Ascending aorta (tissue), 2 donors: ENCODE measurements at regions not wholly inside any gene's neighbourhood (a gene's known extent, or its start where the extent isn't known, plus 50 kb on each side); places are given as distances from the start of the nearest gene placed in this dataset.

ENCODE experiments used
- DNase-seq, 2 donors: peaks; one replicate each; pipeline ENCODE4 v3.0.0-alpha.2; 2019; ENCODE audit warnings: low spot score in 2 of 2
- H3K27ac ChIP-seq, 2 donors: fragments of 200-600 bp; sonication (generic); one replicate each; pipeline ENCODE4 v1.5.1; 2016 to 2017; ENCODE audit warnings: mild to moderate bottlenecking in 1 of 2
- H3K27me3 ChIP-seq: fragments of 200-600 bp; sonication (generic); one replicate; pipeline ENCODE4 v1.5.1; 2017
- H3K36me3 ChIP-seq, 2 donors: fragments of 200-600 bp; sonication (generic); one replicate each; pipeline ENCODE4 v1.5.1; 2016
- H3K4me1 ChIP-seq, 2 donors: fragments of 200-600 bp; sonication (generic); one replicate each; pipeline ENCODE4 v1.5.1; 2016 to 2017; ENCODE audit warnings: mild to moderate bottlenecking in 1 of 2
- H3K4me3 ChIP-seq, 2 donors: fragments of 200-600 bp; sonication (generic); one replicate each; pipeline ENCODE4 v1.5.1; 2016 to 2017; ENCODE audit warnings: mild to moderate bottlenecking in 1 of 2
- H3K9me3 ChIP-seq, 2 donors: fragments of 200-600 bp; sonication (generic); one replicate each; pipeline ENCODE4 v1.5.1; 2016
- CTCF ChIP-seq, 3 experiments: fragments of 200-600 bp in 2 of 3; fragments of 450-650 bp in 1 of 3; sonication (generic) in 2 of 3; IDR thresholded peaks; one replicate each; pipeline ENCODE4 v1.5.1; 2016 to 2019; ENCODE audit warnings: antibody characterized with exemption in 3 of 3, mild to moderate bottlenecking in 1 of 3, moderate library complexity in 1 of 3
- intact Hi-C: fragments of 100-400 bp; cut with DNase I; formaldehyde crosslinking; loops from one replicate; pipeline ENCODE4 v1.15.1; 2023

GRCh38 chr9:21553441-21553840, 71.3 kb upstream of the IFNE start:
- intact Hi-C loops: loop anchor here (10.0 kb wide), 3 partner anchors 159 to 431 kb away; no protein-coding TSS in a partner anchor
- Histone ChIP-seq H3K36me3 (no peaks in the 10 kb centered on the region), H3K27ac (no peak overlapping the region), H3K4me1 (peaks cover 0 to 8% of the 10 kb centered on the region in 2 donors), H3K27me3 (no peaks in the 10 kb centered on the region), H3K9me3 (no peaks in the 10 kb centered on the region), H3K4me3 (no peak overlapping the region)
- DNase-seq: no peak
- no peak for TF ChIP-seq CTCF (IDR thresholded peaks at IDR 0.05)

- H3K27ac ChIP-seq: no peak overlapping the region
- DNase-seq: no peak
- H3K36me3 ChIP-seq: no peaks in the 10 kb centered on the region
- peaks cover 9% of the 10 kb centered on the region for H3K27me3 ChIP-seq
- intact Hi-C loops: loop anchor here (5.0 to 10.0 kb wide), 4 partner anchors 160 to 430 kb away; partner anchors contain the start of gene KLHL9
- H3K4me3 ChIP-seq: no peak overlapping the region
- peaks cover 5 to 8% of the 10 kb centered on the region in 2 donors for H3K4me1 ChIP-seq
- H3K9me3 ChIP-seq: no peaks in the 10 kb centered on the region
- TF ChIP-seq CTCF (IDR thresholded peaks at IDR 0.05): no peak
Measured at GRCh38 chr9:21554813-21555212, 72.7 kb upstream of the IFNE start.

GRCh38 chr9:21555911-21556310, 73.8 kb upstream of the IFNE start:
- no peaks in the 10 kb centered on the region for H3K9me3 ChIP-seq
- H3K36me3 ChIP-seq: no peaks in the 10 kb centered on the region
- peaks cover 11% of the 10 kb centered on the region for H3K27me3 ChIP-seq
- intact Hi-C loops: loop anchor here (5.0 to 10.0 kb wide), 4 partner anchors 161 to 429 kb away; partner anchors contain the start of gene KLHL9
- peaks cover 5 to 6% of the 10 kb centered on the region in 2 donors for H3K4me1 ChIP-seq
- DNase-seq: no peak
- no peak overlapping the region for H3K27ac ChIP-seq
- no peak overlapping the region for H3K4me3 ChIP-seq
- no peak for TF ChIP-seq CTCF (IDR thresholded peaks at IDR 0.05)

GRCh38 chr9:21556581-21557427, 74.7 kb upstream of the IFNE start:
- H3K36me3 ChIP-seq: no peaks in the 10 kb centered on the region
- DNase-seq: no peak
- peaks cover 5 to 6% of the 10 kb centered on the region in 2 donors for H3K4me1 ChIP-seq
- TF ChIP-seq CTCF (IDR thresholded peaks at IDR 0.05): no peak
- no peaks in the 10 kb centered on the region for H3K9me3 ChIP-seq
- H3K27ac ChIP-seq: no peak overlapping the region
- H3K27me3 ChIP-seq: peaks cover 11% of the 10 kb centered on the region
- intact Hi-C loops: loop anchor here (5.0 to 10.0 kb wide), 4 partner anchors 162 to 428 kb away; partner anchors contain the start of gene KLHL9
- H3K4me3 ChIP-seq: no peak overlapping the region

- intact Hi-C loops: loop anchor here (5.0 to 10.0 kb wide), 4 partner anchors 163 to 427 kb away; partner anchors contain the start of gene KLHL9
- no peak for DNase-seq
- no peaks in the 10 kb centered on the region for H3K9me3 ChIP-seq
- H3K4me1 ChIP-seq: peaks cover 5 to 6% of the 10 kb centered on the region in 2 donors
- no peak overlapping the region for H3K4me3 ChIP-seq
- peaks cover 11% of the 10 kb centered on the region for H3K27me3 ChIP-seq
- no peaks in the 10 kb centered on the region for H3K36me3 ChIP-seq
- no peak for TF ChIP-seq CTCF (IDR thresholded peaks at IDR 0.05)
- no peak overlapping the region for H3K27ac ChIP-seq
Measured at GRCh38 chr9:21557428-21557768, 75.3 kb upstream of the IFNE start.
